ENCODE measurements at regions not wholly inside any gene's neighbourhood (a gene's known extent, or its start where the extent isn't known, plus 50 kb on each side); places are given as distances from the start of the nearest gene placed in this dataset.
"Not testable (repeated sequence)": the region's sequence is repeated elsewhere in the genome, so short reads cannot be mapped to it uniquely, and the experiment has no call there.

DNA sequence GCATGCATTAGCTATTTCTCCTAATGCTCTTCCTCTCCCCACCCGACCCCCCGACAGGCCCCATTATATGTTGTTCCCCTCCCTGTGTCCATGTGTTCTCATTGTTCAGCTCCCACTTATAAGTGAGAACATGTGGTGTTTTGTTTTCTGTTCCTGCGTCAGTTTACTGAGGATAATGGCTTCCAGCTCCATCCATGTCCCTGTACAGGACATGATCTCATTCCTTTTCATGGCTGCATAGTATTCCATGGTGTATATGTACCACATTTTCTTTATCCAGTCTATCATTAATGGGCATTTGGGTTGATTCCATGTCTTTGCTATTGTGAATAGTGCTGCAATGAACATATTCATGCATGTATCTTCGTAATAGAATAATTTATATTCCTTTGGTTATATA lies 116.1 kb upstream of the PREP start:
- not testable (repeated sequence) for DNase-seq (ENCODE audit: extremely low read depth, low read depth)

DNA sequence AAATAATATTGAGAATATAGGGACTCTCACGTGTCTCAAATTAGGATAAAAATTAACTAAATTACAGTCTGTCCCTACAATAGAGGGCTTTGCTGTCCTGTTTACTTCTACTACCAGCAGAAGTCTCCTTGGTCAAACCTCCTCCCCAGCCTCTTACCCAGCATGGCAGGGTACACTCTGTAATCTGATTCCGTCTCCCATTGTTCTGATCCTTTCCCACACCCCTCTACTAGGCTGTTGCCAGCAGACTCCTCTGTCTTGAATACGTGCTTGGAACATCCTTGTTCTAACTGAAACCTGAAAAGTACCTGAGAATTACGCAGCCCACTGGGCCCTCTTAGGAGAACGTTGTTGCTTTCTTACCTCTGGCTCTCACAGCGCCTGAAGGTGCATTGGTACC lies 112.2 kb upstream of the PREP start:
- DNase-seq (ENCODE audit: extremely low read depth, low read depth): no peak

DNA sequence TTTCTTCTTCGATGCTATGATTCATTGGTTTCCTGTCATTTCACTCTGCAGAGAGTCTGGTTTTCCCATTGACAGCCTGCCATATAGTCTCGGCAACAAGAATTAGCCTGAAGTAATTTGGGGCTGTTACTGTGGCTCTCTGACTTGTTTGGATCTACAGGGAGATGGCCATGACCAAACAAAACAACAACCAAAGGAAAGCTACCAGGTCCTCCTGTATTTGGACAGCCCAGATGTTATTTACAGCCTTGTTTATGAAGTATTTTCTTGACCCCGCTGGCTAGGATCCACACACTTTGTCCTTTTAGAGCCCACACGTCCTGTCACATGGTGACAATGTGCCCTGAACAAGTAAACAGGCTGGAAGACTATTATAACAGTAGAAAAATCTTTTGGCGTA lies 111.4 kb upstream of the PREP start:
- DNase-seq (ENCODE audit: extremely low read depth, low read depth): no peak

DNA sequence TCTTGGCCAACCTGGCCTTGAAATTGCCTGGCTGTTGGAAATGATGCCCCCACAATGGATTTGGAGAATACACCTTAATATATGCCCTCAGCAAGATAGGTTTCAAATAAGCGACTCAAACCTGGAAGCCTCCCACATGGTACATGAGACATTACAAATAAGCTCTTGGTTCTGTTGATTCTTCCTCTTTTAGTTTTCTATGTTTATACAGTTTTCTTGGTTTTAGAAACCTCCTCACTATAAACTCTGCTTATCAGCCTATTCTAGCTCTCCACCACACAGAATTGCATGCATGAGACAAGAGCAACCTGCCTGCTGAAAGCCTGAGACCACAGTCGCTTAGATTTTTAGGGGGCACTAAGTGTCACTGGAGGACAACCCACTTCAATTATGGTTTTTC lies 108.8 kb upstream of the PREP start:
- DNase-seq (ENCODE audit: extremely low read depth, low read depth): no peak

DNA sequence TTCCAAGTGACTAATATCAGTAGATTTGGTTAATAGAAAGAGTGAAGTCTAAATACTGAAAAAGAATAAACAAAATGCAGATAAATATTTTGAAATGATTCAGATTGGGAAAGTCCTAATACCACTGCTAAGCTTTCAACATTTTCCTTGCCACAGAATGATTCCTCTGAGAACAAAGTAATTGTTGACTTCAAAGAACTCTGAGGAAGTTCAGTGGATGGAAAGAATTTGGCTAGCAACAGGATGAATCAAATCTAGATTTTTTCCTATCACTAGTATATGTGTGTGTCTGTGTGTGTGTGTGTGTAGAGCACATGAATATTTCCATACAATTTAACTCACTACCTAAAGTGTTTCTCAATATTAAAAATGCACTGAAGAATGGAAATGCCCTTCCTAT lies 107.9 kb upstream of the PREP start:
- DNase-seq (ENCODE audit: extremely low read depth, low read depth): no peak

DNA sequence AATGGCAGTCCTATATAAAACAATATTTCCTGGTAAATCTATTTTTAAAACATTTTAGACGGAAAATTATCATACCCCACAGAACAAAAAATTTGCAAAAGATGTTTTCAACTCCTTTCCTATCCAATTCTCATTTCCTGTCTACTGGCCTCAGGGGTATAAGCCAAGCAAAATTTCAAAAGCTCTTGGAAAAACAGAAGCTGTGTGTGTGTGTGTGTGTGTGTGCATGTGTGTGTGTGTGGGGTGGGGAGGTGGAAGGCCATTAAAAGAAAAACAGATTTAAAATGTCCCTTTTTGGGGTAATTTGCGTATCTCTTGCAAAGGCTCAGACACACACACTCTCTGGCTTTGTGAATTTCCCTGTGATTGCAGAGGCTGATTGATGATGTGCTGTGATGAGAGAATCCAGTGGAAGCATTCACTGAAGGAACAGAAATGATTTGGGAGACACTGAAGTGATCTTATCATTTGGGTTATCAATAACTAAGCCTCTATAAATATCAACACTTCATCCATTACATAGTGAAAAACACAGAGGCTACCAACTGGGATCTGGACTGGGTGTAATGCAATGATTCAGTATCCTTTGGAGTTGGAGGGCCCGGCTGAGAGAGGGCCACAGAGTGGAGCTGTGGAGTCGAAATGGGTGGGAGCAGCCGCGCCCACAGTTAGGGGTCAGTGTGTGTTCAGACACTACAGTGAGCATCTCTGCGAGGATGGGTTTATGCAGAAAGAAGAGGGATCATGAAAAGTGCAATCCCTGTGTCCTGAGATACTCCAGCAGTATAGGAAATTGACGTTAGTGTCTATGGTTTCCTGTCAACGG lies 106.8 kb upstream of the PREP start:
- DNase-seq (ENCODE audit: extremely low read depth, low read depth): peak; percentile 48

DNA sequence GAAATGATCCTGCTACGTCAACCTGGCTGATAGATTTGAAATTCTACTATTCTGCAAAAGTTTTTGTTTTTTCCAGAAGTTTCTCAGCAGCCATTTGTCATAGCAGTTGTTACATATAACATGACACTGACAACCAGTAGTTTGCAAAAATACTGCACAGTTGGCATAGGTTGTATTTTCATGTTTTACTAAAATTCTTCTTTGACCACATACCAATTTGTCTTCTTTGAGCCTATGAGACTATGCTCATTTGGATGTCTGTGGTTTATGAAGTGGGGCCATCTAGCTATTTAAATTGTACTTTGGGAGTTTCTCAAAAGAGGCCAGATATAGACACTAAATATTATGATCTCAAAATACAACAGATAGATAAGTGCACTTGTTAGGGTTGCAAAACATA lies 104.9 kb upstream of the PREP start:
- no peak for DNase-seq (ENCODE audit: extremely low read depth, low read depth)

DNA sequence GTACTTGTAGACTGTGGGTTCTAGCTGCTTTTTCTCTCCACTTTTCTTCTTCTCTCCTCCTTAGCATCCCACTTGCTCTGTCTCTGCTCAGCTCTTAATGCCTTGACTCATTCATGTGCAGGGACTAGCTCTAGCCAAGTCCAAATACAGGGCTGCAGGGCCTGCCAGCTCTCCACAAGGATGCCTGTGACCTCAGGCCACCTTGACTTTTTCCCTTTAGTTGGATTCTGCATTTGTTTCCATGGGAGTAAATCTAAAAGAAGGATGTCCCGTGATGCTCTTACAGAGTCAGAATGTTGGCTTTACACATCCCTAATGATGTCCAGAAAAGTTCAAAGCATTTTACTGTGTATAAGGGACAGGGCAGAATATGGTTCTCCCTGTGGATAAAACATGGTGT lies 101.8 kb upstream of the PREP start:
- DNase-seq (ENCODE audit: extremely low read depth, low read depth): no peak

DNA sequence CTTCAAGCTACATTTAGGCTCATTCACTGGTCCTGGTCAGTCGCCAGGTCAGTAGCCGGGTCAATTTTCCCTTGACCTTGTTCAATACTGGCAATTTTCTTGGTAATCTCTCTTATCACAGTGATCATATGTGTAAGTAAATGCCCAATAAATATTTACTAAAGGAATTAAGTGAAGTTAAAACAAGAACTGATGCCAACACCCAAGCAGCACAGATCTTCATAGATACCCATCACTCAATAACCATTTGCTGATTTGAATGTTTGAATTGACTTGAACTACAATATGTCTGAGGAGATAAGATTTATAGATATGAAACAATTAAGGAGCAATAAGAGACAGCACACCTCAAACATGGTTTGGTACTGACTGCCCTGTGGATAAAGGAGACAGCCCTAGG lies 100.8 kb upstream of the PREP start:
- DNase-seq (ENCODE audit: extremely low read depth, low read depth): no peak

DNA sequence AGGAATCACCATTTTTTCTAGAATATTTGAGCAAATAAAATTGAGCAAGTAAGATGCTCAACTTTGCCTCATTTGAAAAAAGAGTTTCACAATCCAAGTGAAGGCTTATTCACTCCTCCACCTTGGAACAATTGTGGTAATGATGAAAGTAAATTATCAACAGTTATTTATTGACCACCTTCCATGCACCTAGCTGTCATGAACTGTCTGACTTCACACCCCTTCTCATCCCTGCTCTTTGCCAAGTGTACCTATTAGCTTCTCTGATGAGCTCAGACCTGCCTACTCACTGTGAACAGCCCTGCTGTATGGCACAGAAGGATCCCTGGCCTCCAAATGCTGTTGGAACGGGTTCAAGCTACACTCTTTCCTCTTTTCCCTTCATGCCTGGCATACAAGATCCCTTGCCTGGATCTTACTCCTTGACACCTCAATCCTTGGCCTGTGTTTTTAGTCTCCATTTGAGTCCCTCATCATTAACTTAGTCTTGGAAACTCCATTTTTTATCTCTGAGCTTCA lies 99.0 kb upstream of the PREP start:
- DNase-seq (ENCODE audit: extremely low read depth, low read depth): no peak

DNA sequence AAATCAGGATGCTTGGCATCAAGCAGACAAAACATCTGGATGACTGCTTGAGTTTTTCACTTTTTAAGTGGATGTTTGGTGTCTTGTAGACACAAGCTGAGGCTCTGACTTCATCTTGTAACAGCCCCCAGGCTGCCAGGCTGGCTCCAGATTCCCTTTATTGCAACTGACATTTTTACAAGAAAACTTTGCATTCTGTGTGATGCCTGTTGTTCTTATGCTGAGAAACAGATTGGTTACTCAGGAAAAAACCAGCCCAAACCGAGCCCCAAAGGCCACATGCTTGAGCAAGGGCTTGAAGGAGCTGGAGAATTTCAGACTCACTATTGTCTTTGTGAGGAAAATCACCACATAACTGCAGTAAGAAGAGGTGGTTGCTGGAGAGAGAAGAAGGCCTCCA lies 98.4 kb upstream of the PREP start:
- DNase-seq (ENCODE audit: extremely low read depth, low read depth): no peak

DNA sequence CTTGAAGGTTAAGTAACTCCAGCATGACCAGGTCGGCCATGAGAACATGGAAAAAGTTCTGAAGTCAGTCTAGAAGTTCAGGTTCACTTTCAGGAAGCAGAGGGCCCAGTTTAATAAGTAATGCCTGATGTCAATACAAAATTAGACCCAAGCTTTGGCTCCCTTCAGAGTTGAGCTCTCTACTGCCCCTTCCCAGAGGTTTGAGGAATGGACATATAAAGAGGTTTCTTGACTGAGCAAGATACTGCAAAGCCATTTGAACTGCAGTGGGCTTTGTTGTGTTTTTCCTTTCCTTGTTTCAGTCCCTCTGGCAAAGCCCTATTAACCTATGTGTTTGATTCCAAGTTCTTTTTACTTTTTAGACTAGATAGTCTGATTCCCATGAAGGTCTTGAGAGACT lies 97.8 kb upstream of the PREP start:
- DNase-seq (ENCODE audit: extremely low read depth, low read depth): no peak

DNA sequence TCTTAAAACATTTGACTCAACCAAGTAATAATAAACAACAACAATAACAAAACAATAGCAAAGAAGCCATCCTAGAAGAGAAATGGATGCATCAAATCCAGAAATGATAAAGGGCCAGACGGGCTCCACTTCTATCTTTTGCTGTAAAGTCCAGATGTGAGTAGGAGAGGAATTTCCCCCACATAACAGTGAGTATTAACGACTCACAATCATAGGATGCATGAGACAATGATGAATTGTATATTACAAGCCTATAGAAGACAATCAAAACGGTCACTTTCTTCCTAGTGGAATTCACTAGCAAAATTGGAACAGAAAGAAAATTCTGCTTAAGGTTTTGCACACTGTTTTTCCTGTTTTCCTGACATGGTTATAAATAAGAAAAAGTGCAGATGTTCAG lies 97.0 kb upstream of the PREP start:
- no peak for DNase-seq (ENCODE audit: extremely low read depth, low read depth)

DNA sequence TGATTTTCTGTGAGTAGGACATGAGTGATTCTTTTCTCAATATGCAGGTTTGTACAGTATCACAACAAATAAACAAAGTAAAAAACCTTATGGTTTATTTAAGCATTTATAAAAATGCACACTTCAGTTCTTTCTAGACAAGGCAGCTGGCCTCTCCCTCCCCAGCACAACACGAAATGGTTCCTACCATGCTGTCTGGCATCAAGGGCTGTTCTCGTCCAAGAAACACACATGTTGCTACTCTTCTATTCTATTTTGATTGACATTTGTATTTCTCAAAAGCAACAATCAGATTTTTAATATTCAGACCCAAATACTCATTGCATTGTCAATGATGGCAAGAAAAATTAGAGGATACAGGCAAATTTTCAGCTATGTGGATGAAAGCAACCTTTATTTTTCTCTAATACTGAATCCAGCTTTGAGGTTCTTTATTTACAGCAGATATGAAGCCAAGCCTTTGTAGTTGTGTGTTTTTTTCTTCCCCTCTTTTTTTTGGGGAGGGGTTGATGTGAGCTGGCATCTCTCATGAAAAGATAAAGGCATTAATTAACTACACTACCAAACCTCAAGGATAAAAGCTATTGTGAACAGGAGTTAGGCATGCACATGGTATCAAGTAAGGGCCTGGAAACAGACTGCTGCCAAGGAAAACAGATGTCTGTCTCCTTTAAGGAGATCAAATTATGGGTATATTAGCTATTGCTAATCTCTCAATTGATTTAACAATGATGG lies 96.4 kb upstream of the PREP start:
- no peak for DNase-seq (ENCODE audit: extremely low read depth, low read depth)

DNA sequence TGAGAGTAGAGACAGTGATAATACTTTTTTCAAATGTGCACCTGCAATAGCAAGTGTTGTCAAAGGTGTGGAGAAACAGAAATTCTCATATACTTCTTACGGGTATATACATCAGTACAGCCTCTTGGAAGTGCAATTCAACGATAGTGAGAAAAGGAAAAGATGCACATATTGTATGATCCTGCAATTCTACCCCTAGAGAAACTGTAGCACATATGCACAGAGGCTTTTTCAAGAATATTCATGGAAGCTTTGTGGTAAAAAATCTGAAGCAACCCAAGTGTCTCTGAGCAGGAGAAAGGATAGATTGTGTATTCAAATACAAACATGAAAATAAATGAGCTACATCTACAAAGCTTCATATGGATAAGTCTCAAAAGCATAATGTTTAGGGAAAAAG lies 94.7 kb upstream of the PREP start:
- DNase-seq (ENCODE audit: extremely low read depth, low read depth): no peak

DNA sequence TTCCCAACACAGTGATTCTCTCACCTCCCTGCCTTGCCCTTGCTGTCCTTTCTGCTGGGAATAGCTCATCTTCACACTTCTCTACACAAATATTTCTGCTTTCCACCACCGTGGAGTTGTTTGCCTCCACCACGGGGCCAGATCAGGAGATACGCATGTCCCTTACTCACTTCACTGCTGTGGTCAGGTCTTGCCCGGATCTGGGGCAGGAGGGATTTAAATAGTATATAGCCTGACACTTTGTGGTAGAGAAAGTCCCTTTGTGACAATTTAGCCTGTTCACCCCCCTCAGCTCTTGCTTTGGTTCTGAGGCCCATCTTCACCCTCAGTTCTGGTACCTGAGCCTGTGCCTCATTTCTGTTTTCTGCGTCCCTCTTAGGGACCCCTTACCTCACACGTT lies 92.6 kb upstream of the PREP start:
- DNase-seq (ENCODE audit: extremely low read depth, low read depth): no peak

DNA sequence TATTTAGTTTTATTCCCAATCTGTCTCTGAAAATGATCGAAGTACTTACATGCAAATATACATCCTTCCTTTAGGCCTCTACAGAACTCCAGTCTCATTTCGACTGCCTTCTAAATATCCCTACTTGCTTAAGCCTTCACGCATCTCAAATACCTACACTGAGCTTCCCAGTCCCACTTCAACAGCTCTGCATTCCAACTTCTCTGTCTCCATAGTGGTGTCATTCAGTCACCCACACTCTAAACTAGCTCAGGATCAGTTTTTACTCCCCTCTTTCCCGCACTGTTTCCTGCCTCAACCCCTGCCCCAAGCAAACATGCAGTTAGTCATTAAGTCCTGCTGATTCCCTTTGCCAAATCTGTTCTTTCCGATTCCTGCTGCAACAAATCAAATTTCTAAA lies 91.8 kb upstream of the PREP start:
- no peak for DNase-seq (ENCODE audit: extremely low read depth, low read depth)

DNA sequence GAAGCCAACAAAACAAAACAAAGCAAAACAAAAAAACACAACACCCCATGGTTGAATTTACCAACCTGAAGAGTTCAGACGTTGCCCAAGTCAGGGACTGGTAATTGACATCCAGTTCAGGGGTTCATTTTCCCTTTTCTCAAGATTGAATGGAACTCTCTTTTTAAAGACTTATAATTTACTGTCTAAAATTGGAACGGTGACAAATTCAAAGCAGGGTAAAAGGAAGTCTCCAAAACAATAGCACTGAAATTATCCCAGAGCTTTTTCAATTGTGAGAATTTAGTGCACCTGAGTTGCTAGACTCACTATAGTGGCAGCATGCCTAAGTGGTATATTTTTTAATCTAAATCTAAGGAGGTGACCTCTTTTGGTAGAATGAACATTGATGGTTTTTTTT lies 90.9 kb upstream of the PREP start:
- DNase-seq (ENCODE audit: extremely low read depth, low read depth): no peak

DNA sequence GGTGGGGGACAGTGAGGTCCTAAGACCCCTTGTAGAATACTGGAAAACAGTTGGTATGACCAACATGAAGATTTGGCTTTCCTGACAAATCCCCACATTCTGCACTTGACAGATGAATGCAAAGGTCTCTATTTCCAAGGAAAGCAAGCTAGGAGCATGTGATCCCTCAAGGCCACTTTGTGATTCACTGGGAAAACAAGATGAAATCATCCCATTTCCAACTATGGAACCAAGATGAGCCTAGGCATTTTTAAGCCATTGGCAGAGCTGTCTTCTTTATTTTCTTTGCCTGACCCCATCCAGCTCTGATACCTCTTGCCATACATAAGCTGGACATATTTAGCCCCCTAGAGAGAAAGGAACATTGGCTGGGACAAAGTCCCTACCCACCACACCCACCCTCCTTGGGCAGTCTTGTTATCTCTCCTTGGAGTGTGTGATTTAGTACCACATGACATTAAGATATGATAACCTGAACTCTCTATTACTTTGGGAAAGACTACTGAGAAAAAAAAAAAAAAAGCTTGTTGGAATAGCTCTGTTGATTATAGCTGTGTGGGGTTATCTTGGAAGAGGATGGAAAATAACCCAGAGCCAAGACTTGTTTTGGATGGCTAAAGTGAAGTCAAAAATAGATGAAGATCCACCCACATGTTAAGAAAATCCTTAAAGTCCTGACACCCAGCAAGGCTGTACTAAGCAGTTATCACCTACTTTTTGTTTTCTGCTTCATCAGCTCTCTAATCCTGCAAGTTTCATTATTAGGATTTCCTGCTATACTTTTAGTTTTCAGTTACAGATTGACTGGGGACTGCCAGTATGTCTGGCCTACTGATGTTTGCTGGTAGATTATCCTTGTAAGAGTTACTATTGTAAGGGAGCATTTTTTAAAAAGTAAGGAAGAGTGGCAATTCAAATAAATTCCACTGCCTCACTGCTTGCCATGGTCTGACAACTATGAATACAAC lies 90.1 kb upstream of the PREP start:
- no peak for DNase-seq (ENCODE audit: extremely low read depth, low read depth)

DNA sequence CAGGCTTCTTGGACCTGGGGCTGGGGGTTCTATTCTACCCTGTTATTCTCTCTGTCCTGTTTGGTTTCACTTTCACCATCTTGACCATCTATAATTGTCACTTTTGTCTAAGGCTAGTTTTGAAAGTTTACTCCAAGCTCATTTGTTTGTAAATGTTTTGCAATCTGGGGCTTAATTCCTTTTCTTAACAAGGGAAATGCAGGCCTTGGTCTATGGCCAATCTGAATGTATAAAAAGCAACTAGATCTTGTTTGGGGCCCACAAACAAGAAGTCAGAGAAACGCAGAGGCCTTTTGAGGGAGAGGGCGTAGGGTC lies 86.3 kb upstream of the PREP start:
- DNase-seq (ENCODE audit: extremely low read depth, low read depth): no peak

DNA sequence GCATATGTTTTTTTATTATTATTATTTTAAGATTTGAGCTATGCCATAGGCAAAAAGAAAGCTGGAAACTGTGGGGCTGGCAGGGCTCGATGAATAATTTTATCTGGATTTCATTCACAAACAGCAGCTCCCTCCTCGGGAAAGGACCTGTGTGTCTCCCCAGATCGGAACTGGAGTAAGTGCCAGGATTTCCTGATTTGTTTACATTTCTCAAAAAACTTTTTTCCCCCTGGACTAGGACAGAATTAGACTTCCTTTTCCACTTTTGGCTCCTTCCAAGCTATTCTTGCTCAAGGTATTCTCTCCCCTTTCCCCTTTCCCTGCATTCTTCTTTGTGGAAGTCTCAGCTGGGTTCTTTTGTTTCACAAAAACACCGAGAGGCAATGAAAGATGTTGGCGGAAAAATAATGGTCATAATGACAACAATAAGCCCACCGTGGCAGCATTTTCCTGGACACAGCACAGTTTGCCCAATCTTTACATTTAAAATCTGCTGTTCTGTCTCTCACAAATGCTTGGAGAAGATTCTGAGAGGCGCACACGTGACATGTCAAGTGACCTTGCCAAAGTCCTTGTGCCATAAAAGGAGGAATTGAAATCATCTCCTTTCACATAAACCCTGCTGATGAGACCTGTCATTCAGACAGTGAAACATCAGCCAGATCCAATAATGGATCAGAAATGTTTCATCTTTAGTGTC lies 85.8 kb upstream of the PREP start:
- no peak for DNase-seq (ENCODE audit: extremely low read depth, low read depth)
